ENCODE measurements at regions not wholly inside any gene's neighbourhood (a gene's known extent, or its start where the extent isn't known, plus 50 kb on each side); places are given as distances from the start of the nearest gene placed in this dataset.

DNA sequence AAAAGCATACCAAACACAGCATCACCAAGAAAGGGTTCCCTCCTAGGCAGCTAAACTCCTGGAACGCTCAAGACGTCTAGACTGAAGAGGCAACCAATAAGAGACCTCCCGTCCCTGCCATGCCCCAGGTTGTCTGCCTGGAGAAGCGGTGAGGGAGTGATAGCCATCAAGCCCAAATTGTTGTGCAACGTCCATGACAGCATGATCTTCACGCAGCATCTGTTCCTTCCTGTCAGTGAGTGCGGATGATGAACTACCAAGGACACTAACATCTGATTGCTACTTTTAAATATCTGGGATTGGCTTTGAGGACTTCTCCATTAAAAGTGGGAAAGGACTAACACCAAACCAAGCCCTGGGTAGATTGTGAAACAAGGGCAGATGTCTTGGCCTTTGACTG lies 149.7 kb downstream of the TXNL1 start:
- H3K4ac ChIP-seq (ENCODE audit: low read depth, low read length) = no peak overlapping the region
- no peak overlapping the region for H3K18ac ChIP-seq (ENCODE audit: insufficient read length, low read depth, low read length)
- Mint-ChIP-seq H3K4me1 (peaks cover 10 to 13% of the 10 kb centered on the region in 2 experiments), H3K27ac (no peak overlapping the region), H3K36me3 (ENCODE audit: insufficient read depth in 1 of 3, low read depth in 3 of 3) (no peaks in the 10 kb centered on the region), H3K9me3 (no peaks in the 10 kb centered on the region), H3K27me3 (ENCODE audit: low read depth) (no peaks in the 10 kb centered on the region), H3K4me3 (no peak overlapping the region)
- TF ChIP-seq, protein P1, sequence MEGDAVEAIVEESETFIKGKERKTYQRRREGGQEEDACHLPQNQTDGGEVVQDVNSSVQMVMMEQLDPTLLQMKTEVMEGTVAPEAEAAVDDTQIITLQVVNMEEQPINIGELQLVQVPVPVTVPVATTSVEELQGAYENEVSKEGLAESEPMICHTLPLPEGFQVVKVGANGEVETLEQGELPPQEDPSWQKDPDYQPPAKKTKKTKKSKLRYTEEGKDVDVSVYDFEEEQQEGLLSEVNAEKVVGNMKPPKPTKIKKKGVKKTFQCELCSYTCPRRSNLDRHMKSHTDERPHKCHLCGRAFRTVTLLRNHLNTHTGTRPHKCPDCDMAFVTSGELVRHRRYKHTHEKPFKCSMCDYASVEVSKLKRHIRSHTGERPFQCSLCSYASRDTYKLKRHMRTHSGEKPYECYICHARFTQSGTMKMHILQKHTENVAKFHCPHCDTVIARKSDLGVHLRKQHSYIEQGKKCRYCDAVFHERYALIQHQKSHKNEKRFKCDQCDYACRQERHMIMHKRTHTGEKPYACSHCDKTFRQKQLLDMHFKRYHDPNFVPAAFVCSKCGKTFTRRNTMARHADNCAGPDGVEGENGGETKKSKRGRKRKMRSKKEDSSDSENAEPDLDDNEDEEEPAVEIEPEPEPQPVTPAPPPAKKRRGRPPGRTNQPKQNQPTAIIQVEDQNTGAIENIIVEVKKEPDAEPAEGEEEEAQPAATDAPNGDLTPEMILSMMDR (conservative IDR thresholded peaks at IDR 0.05) = no peak
- no peak overlapping the region for H3K56ac ChIP-seq (ENCODE audit: insufficient read length, low read depth, low read length)
- no peak overlapping the region for H3K4me2 ChIP-seq (ENCODE audit: insufficient read depth, insufficient read length, low read length)
- H3T11ph ChIP-seq (ENCODE audit: low read length) = no peak overlapping the region
- no peak overlapping the region for H4K8ac ChIP-seq (replicated peaks; ENCODE audit: insufficient read length, low read depth, low read length)
- H3K23me2 ChIP-seq (ENCODE audit: insufficient read length, low read depth, low read length, poor library complexity, severe bottlenecking) = no peaks in the 10 kb centered on the region
- H2BK20ac ChIP-seq (ENCODE audit: low read depth, low read length, poor library complexity, severe bottlenecking) = no peak overlapping the region
- no CpG with 5 or more reads among the region's 7 CpGs for WGBS (ENCODE audit: extremely low coverage, insufficient read length, low lambda C conversion rate)
- H4K91ac ChIP-seq (ENCODE audit: insufficient read length, low read depth, low read length) = no peak overlapping the region
- no peak overlapping the region for H2AFZ ChIP-seq (ENCODE audit: low read length)
- no peaks in the 10 kb centered on the region for H3K27me3 ChIP-seq (ENCODE audit: insufficient read depth, low read length)
- no peak overlapping the region for H2BK12ac ChIP-seq (ENCODE audit: insufficient read length, low read depth, low read length)
- H3K9me3 ChIP-seq (ENCODE audit: control insufficient read depth, low read depth, low read length) = no peaks in the 10 kb centered on the region
- no peaks in the 10 kb centered on the region for H4K20me1 ChIP-seq (ENCODE audit: control insufficient read depth, insufficient read depth, insufficient read length)
- H3K14ac ChIP-seq (ENCODE audit: insufficient read depth, low read length) = no peak overlapping the region
- H3K79me2 ChIP-seq (ENCODE audit: insufficient read depth, low read length) = no peaks in the 10 kb centered on the region
- no peak overlapping the region for H3K23ac ChIP-seq (ENCODE audit: insufficient read length, low read depth, low read length)
- no peak for DNase-seq
- H3K9ac ChIP-seq (ENCODE audit: extremely low read depth, insufficient read length, low read length) = no peak overlapping the region
- H2BK120ac ChIP-seq (ENCODE audit: low read depth, low read length, poor library complexity, severe bottlenecking) = no peak overlapping the region
- no peaks in the 10 kb centered on the region for H3K79me1 ChIP-seq (ENCODE audit: insufficient read depth, low read depth, low read length, poor library complexity, severe bottlenecking)
- H3K27ac ChIP-seq (ENCODE audit: insufficient read length, low read depth, low read length) = no peak overlapping the region
- H2AK5ac ChIP-seq (ENCODE audit: insufficient read length, low read length) = no peak overlapping the region
- H3K4me1 ChIP-seq (ENCODE audit: insufficient read depth, low read length) = peaks cover 2% of the 10 kb centered on the region; the same call in 1 of the 2 replicates
- no peak overlapping the region for H2BK5ac ChIP-seq (ENCODE audit: insufficient read length, low read length)
- H4K5ac ChIP-seq (ENCODE audit: insufficient read length, low read depth, low read length) = no peak overlapping the region
- H2BK15ac ChIP-seq (ENCODE audit: low read depth, low read length) = no peak overlapping the region
